Kidney glomerular epithelial cell (primary cell): ENCODE measurements at regions not wholly inside any gene's neighbourhood (a gene's known extent, or its start where the extent isn't known, plus 50 kb on each side); places are given as distances from the start of the nearest gene placed in this dataset.

ENCODE experiments used
- DNase-seq: peaks from one replicate; lab custom pipeline; 2025; lab: John Stamatoyannopoulos, UW

- DNase-seq: no peak
These were observed 307.8 kb upstream of the AGTR1 start for GRCh38 chr3:148389916-148390315.

- no peak for DNase-seq
These were observed 301.9 kb upstream of the AGTR1 start for GRCh38 chr3:148395821-148396220.

- no peak for DNase-seq
These were observed 296.9 kb upstream of the AGTR1 start for GRCh38 chr3:148400754-148401153.

GRCh38 chr3:148408667-148409066 lies 289.0 kb upstream of the AGTR1 start:
- no peak for DNase-seq

- DNase-seq: no peak
These were observed 277.5 kb upstream of the AGTR1 start for GRCh38 chr3:148420242-148420641.

- no peak for DNase-seq
These were observed 268.7 kb upstream of the AGTR1 start for GRCh38 chr3:148428862-148429605.

GRCh38 chr3:148433665-148434064 lies 264.0 kb upstream of the AGTR1 start:
- no peak for DNase-seq

- no peak for DNase-seq
These were observed 262.2 kb upstream of the AGTR1 start for GRCh38 chr3:148435534-148435933.

GRCh38 chr3:148439254-148439822 lies 258.4 kb upstream of the AGTR1 start:
- DNase-seq: no peak

GRCh38 chr3:148441191-148441590 lies 256.5 kb upstream of the AGTR1 start:
- no peak for DNase-seq

- DNase-seq: no peak
These were observed 246.9 kb upstream of the AGTR1 start for GRCh38 chr3:148450819-148451218.

GRCh38 chr3:148451969-148452368 lies 245.7 kb upstream of the AGTR1 start:
- DNase-seq: no peak

- DNase-seq: no peak
These were observed 243.9 kb upstream of the AGTR1 start for GRCh38 chr3:148453781-148454191.

- no peak for DNase-seq
These were observed 242.6 kb upstream of the AGTR1 start for GRCh38 chr3:148455098-148455497.

- DNase-seq: no peak
These were observed 239.8 kb upstream of the AGTR1 start for GRCh38 chr3:148457886-148458285.

- no peak for DNase-seq
These were observed 237.7 kb upstream of the AGTR1 start for GRCh38 chr3:148459931-148460513.

GRCh38 chr3:148460686-148461085 lies 237.0 kb upstream of the AGTR1 start:
- DNase-seq: no peak

GRCh38 chr3:148464246-148464645 lies 233.5 kb upstream of the AGTR1 start:
- no peak for DNase-seq

GRCh38 chr3:148466143-148466542 lies 231.6 kb upstream of the AGTR1 start:
- peak; percentile 40 for DNase-seq

GRCh38 chr3:148466980-148467740 lies 230.5 kb upstream of the AGTR1 start:
- DNase-seq: no peak

- no peak for DNase-seq
These were observed 220.3 kb upstream of the AGTR1 start for GRCh38 chr3:148477375-148477774.

GRCh38 chr3:148493631-148494030 lies 204.1 kb upstream of the AGTR1 start:
- DNase-seq: no peak

- DNase-seq: no peak
These were observed 203.3 kb upstream of the AGTR1 start for GRCh38 chr3:148494451-148494850.
